Erythroblast (primary cell): ENCODE measurements at regions not wholly inside any gene's neighbourhood (a gene's known extent, or its start where the extent isn't known, plus 50 kb on each side); places are given as distances from the start of the nearest gene placed in this dataset.

Source experiments
- GATA1 ChIP-seq: IDR thresholded peaks from 2 replicates; pipeline ENCODE4 v1.6.1; 2011; ENCODE audit warnings: low read depth, mild to moderate bottlenecking, control low read depth, low read length, moderate library complexity
- POLR2A ChIP-seq: IDR thresholded peaks from 2 replicates; pipeline ENCODE4 v1.6.1; 2011; ENCODE audit warnings: mild to moderate bottlenecking, low read length

- TF ChIP-seq POLR2A: no peak
- TF ChIP-seq GATA1: no peak
These were observed 460.5 kb downstream of the CENPC start for GRCh38 chr4:67084783-67085182.
